Endothelial cell of umbilical vein (primary cell): ENCODE measurements at regions not wholly inside any gene's neighbourhood (a gene's known extent, or its start where the extent isn't known, plus 50 kb on each side); places are given as distances from the start of the nearest gene placed in this dataset.

ENCODE experiments used
- BruUV-seq: library from RNA; stranded (reverse); fragments of 400-500 nt; replicated peaks from 2 replicates; lab custom pipeline; 2021; lab: Mats Ljungman, UMichigan
- CTCF ChIA-PET: fragments of 300-600, 350-600 bp; sonication (Branson Sonifier 250); formaldehyde crosslinking; loops from one replicate; lab custom pipeline; 2021; ENCODE audit warnings: antibody characterized with exemption, inconsistent platforms; lab: Charles Lee
- POLR2A ChIA-PET: fragments of 300-600, 350-600 bp; sonication (Branson Sonifier 250); formaldehyde crosslinking; loops from one replicate; lab custom pipeline; 2021; ENCODE audit warnings: antibody characterized with exemption, inconsistent platforms; lab: Charles Lee
- DNase-seq: peaks from one replicate; pipeline ENCODE4 v3.0.0-alpha.2; 2011; ENCODE audit warnings: low read depth, low spot score
- FAIRE-seq: peaks from 2 replicates; lab custom pipeline; 2011; peaks lifted over from hg19 to GRCh38; lab: Jason Lieb, UNC
- H2AFZ ChIP-seq: 2 replicates; pipeline ENCODE4 v1.6.0; 2012; ENCODE audit warnings: low read depth, low read length, control low read depth, inconsistent platforms
- H3K27ac ChIP-seq: 2 replicates; pipeline ENCODE4 v1.5.1; 2011; ENCODE audit warnings: low read depth, mild to moderate bottlenecking, control low read depth, low read length, moderate library complexity; ENCODE audit not compliant: insufficient read depth
- H3K27me3 ChIP-seq, 2 experiments: 2 replicates each; pipeline versions ENCODE4 v1.6.0 to v1.6.1; 2011; ENCODE audit warnings: low read length in 2 of 2, mixed read lengths in 1 of 2; ENCODE audit not compliant: control insufficient read depth in 2 of 2, insufficient read depth in 2 of 2
- H3K36me3 ChIP-seq, 2 experiments: 2 replicates in 1 of 2; 3 replicates in 1 of 2; pipeline ENCODE4 v1.5.1; 2011; ENCODE audit warnings: low read length in 2 of 2, mild to moderate bottlenecking in 1 of 2, moderate library complexity in 1 of 2; ENCODE audit not compliant: control insufficient read depth in 2 of 2, insufficient read depth in 2 of 2; ENCODE audit errors: extremely low read depth in 1 of 2
- H3K4me1 ChIP-seq: 3 replicates; pipeline ENCODE4 v1.5.1; 2011; ENCODE audit warnings: mild to moderate bottlenecking, low read length; ENCODE audit not compliant: control insufficient read depth, insufficient read depth; ENCODE audit errors: extremely low read depth
- H3K4me2 ChIP-seq: 2 replicates; pipeline ENCODE4 v1.6.1; 2011; ENCODE audit warnings: low read length, control low read depth, mixed read lengths; ENCODE audit not compliant: insufficient read depth
- H3K4me3 ChIP-seq, 3 experiments: fragments of 200-600 bp in 1 of 3; sonication (generic), shearing (Covaris generic) in 1 of 3; replicated peaks in 1 of 3; 2 replicates each; pipeline ENCODE4 v1.5.1; 2011 to 2016; ENCODE audit warnings: control low read depth in 3 of 3, low read length in 3 of 3, mild to moderate bottlenecking in 2 of 3, inconsistent platforms in 1 of 3, low read depth in 1 of 3, moderate library complexity in 1 of 3; ENCODE audit not compliant: insufficient read depth in 1 of 3
- H3K79me2 ChIP-seq: 2 replicates; pipeline ENCODE4 v1.6.0; 2012; ENCODE audit warnings: low read length, inconsistent platforms; ENCODE audit not compliant: control insufficient read depth, insufficient read depth
- H3K9ac ChIP-seq: replicated peaks from 2 replicates; pipeline ENCODE3; 2011; ENCODE audit warnings: low read length, control low read depth; ENCODE audit not compliant: insufficient read depth; ENCODE audit errors: extremely low read depth
- H3K9me1 ChIP-seq: replicated peaks from 3 replicates; pipeline ENCODE4 v1.6.0; 2011; ENCODE audit warnings: mild to moderate bottlenecking, low read length; ENCODE audit not compliant: control insufficient read depth, insufficient read depth; ENCODE audit errors: extremely low read depth
- H3K9me3 ChIP-seq: replicated peaks from 2 replicates; pipeline ENCODE4 v1.5.1; 2012; ENCODE audit warnings: low read length, inconsistent platforms; ENCODE audit not compliant: control insufficient read depth, insufficient read depth
- H4K20me1 ChIP-seq: replicated peaks from 2 replicates; pipeline ENCODE3; 2011; ENCODE audit warnings: mild to moderate bottlenecking, low read length; ENCODE audit not compliant: control insufficient read depth, insufficient read depth; ENCODE audit errors: extremely low read depth
- CTCF ChIP-seq, 2 donors: IDR thresholded peaks; 1 replicate in 1 of 2; 2 replicates in 1 of 2; pipeline ENCODE4 v1.5.1; 2011; ENCODE audit warnings: low read length in 2 of 2, mild to moderate bottlenecking in 2 of 2, moderate library complexity in 2 of 2, control low read depth in 1 of 2, inconsistent platforms in 1 of 2, low read depth in 1 of 2; ENCODE audit not compliant: insufficient read depth in 1 of 2; ENCODE audit errors: extremely low read depth in 1 of 2
- EZH2 ChIP-seq: IDR thresholded peaks from 2 replicates; pipeline ENCODE4 v1.6.1; 2012; ENCODE audit warnings: borderline replicate concordance, low read depth, mild to moderate bottlenecking, moderate library complexity, low read length, inconsistent platforms; ENCODE audit not compliant: severe bottlenecking
- FOS ChIP-seq: IDR thresholded peaks from 2 replicates; pipeline ENCODE4 v1.6.1; 2011; ENCODE audit warnings: mild to moderate bottlenecking, low read length, moderate library complexity, borderline replicate concordance; ENCODE audit not compliant: insufficient read depth
- GATA2 ChIP-seq: IDR thresholded peaks from 2 replicates; pipeline ENCODE4 v1.7.0; 2011; ENCODE audit warnings: low read depth, mild to moderate bottlenecking, moderate library complexity, mixed read lengths, low read length; ENCODE audit not compliant: insufficient read length, insufficient read depth
- JUN ChIP-seq: IDR thresholded peaks from 2 replicates; pipeline ENCODE4 v1.6.1; 2011; ENCODE audit warnings: borderline replicate concordance, low read depth; ENCODE audit not compliant: insufficient read length, insufficient read depth
- MYC ChIP-seq: IDR thresholded peaks from one replicate; pipeline ENCODE4 v1.6.1; 2011; ENCODE audit warnings: mild to moderate bottlenecking, low read depth, low read length
- POLR2AphosphoS5 ChIP-seq: IDR thresholded peaks from 2 replicates; pipeline ENCODE4 v1.6.1; 2012; ENCODE audit warnings: low read depth, mild to moderate bottlenecking, control low read depth, low read length, moderate library complexity; ENCODE audit not compliant: insufficient read depth
- dilution Hi-C: fragments of 300-500 bp; cut with MboI; formaldehyde crosslinking; loops from one replicate; pipeline ENCODE4 v1.15.0; 2019; ENCODE audit warnings: low sequenced_read_pairs; ENCODE audit not compliant: extremely low pct_ligation_motif_present
- intact Hi-C: fragments of 100-400 bp; cut with micrococcal nuclease; formaldehyde crosslinking; loops from one replicate; pipeline ENCODE4 v1.10.0; 2022
- TF ChIP-seq, protein P1 (sequence below): IDR thresholded peaks from 2 replicates; pipeline ENCODE4 v1.6.1; 2011; ENCODE audit not compliant: insufficient read depth, insufficient read length

DNA sequence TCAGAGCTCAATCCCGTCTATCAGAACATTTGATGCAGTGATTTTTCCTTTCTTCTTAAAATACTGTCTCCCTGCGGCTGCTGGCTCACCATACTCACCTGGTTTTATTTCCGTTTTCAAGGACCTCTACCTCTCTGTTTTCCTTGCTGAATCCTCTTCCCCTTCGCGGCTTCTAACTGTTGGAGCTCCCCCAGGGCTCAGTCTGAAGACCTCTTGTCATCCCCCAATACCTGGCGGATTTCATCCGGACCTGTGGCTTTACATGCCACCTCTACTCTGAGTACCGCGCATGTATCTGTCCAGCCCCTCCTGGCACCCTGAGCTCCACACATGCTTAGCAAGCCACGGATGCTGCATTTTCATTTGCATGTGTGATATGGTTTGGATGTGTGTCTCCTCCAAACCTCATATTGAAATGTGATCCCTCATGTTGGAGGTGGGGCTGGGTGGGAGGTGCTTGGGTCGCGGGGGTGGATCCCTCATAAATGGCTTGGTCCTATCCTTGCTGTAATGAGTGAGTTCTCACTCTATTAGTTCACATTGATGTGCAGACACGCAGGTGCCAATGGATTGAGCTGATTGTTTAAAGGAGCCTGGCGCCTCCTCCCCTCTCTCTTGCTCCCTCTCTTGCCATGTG lies 106.2 kb upstream of the LSM14A start:
- POLR2A ChIA-PET, result no interaction called here
- H3K36me3 ChIP-seq, result no peaks in the 10 kb centered on the region
- no peaks in the 10 kb centered on the region for H4K20me1 ChIP-seq
- DNase-seq (no peak), FAIRE-seq (no peak)
- dilution Hi-C loops, result no loop called here
- intact Hi-C loops, result no loop called here
- CTCF ChIA-PET, result interaction anchor here (1.3 to 2.1 kb wide), 3 partner anchors 24 to 288 kb away, joined by 3 to 6 read pairs (median 4); no protein-coding TSS in a partner anchor
- H3K9ac ChIP-seq, result no peak overlapping the region
- no peaks in the 10 kb centered on the region for H3K4me1 ChIP-seq
- no peaks in the 10 kb centered on the region for H3K79me2 ChIP-seq
- H3K27ac ChIP-seq, result no peak overlapping the region
- no TSS peak for BruUV-seq
- TF ChIP-seq CTCF (IDR thresholded peaks at IDR 0.05; ENCODE audit: extremely low read depth in 1 of 2, insufficient read depth in 1 of 2, low read depth in 1 of 2, low read length in 2 of 2) (no peak), JUN (no peak), GATA2 (no peak), EZH2 (no peak), FOS (no peak), POLR2AphosphoS5 (no peak), MYC (no peak)
- TF ChIP-seq, protein P1, sequence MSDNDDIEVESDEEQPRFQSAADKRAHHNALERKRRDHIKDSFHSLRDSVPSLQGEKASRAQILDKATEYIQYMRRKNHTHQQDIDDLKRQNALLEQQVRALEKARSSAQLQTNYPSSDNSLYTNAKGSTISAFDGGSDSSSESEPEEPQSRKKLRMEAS, result no peak
- H2AFZ ChIP-seq, result no peak overlapping the region
- no peaks in the 10 kb centered on the region for H3K27me3 ChIP-seq
- no peaks in the 10 kb centered on the region for H3K9me3 ChIP-seq
- H3K4me3 ChIP-seq, result no peak overlapping the region
- H3K9me1 ChIP-seq, result no peaks in the 10 kb centered on the region
- no peak overlapping the region for H3K4me2 ChIP-seq
